SK-N-SH (cell line): ENCODE measurements at regions not wholly inside any gene's neighbourhood (a gene's known extent, or its start where the extent isn't known, plus 50 kb on each side); places are given as distances from the start of the nearest gene placed in this dataset.

Experiments used
- CTCF ChIA-PET: fragments of 300-600, 350-600 bp; formaldehyde crosslinking; extraction: SDS; loops from one replicate; lab custom pipeline; 2021; lab: Yijun Ruan, JAX
- POLR2A ChIA-PET: fragments of 350-600 bp; sonication (Branson Sonifier 250); formaldehyde crosslinking; extraction: SDS; loops from one replicate; lab custom pipeline; 2020; ENCODE audit warnings: antibody characterized with exemption, inconsistent platforms; lab: Yijun Ruan, JAX
- DNase-seq: peaks from one replicate; pipeline ENCODE4 v3.0.0; 2012
- H2AFZ ChIP-seq: fragments of 200-600 bp; sonication (generic); 2 replicates; pipeline ENCODE4 v1.8.1; 2016; ENCODE audit warnings: antibody characterized with exemption, mild to moderate bottlenecking, low read depth
- H3F3A ChIP-seq: fragments of 200-600 bp; sonication (generic); replicated peaks from 2 replicates; pipeline ENCODE3; 2016; ENCODE audit warnings: antibody characterized with exemption, mild to moderate bottlenecking; ENCODE audit not compliant: insufficient read depth
- H3K27ac ChIP-seq, 2 experiments: fragments of 200-500 bp in 1 of 2; fragments of 200-600 bp in 1 of 2; sonication (Bioruptor generic) in 1 of 2; sonication (generic), shearing (Covaris generic) in 1 of 2; 2 replicates each; pipeline versions ENCODE4 v1.5.1 to v1.6.1; 2014 to 2016; ENCODE audit warnings: low read depth in 2 of 2, inconsistent platforms in 1 of 2, low read length in 1 of 2, mild to moderate bottlenecking in 1 of 2, mixed read lengths in 1 of 2
- H3K27me3 ChIP-seq: fragments of 200-600 bp; sonication (generic), shearing (Covaris generic); 2 replicates; pipeline ENCODE4 v1.6.1; 2016; ENCODE audit warnings: mixed run types; ENCODE audit not compliant: insufficient read depth
- H3K36me3 ChIP-seq, 2 experiments: fragments of 200-500 bp in 1 of 2; fragments of 200-600 bp in 1 of 2; sonication (Bioruptor generic) in 1 of 2; sonication (generic) in 1 of 2; replicated peaks in 1 of 2; 2 replicates each; pipeline versions ENCODE3 to v1.5.1; 2014 to 2016; ENCODE audit warnings: low read length in 1 of 2, mild to moderate bottlenecking in 1 of 2; ENCODE audit not compliant: insufficient read depth in 2 of 2, control insufficient read depth in 1 of 2
- H3K4me1 ChIP-seq, 2 experiments: fragments of 200-500 bp in 1 of 2; fragments of 200-600 bp in 1 of 2; sonication (Bioruptor generic) in 1 of 2; sonication (generic), shearing (Covaris generic) in 1 of 2; 2 replicates each; pipeline versions ENCODE4 v1.5.1 to v1.6.1; 2014 to 2016; ENCODE audit warnings: low read depth in 1 of 2, low read length in 1 of 2, mixed run types in 1 of 2; ENCODE audit not compliant: insufficient read depth in 2 of 2, control insufficient read depth in 1 of 2
- H3K4me2 ChIP-seq: fragments of 200-600 bp; sonication (generic), shearing (Covaris generic); 2 replicates; pipeline ENCODE4 v1.6.1; 2017; ENCODE audit warnings: mixed run types
- H3K4me3 ChIP-seq, 2 experiments: fragments of 200-500 bp in 1 of 2; fragments of 200-600 bp in 1 of 2; sonication (Bioruptor generic) in 1 of 2; sonication (generic), shearing (Covaris generic) in 1 of 2; 2 replicates each; pipeline versions ENCODE4 v1.5.1 to v1.8.1; 2014 to 2016; ENCODE audit warnings: low read depth in 2 of 2, inconsistent platforms in 1 of 2, low read length in 1 of 2, mild to moderate bottlenecking in 1 of 2, mixed read lengths in 1 of 2, moderate library complexity in 1 of 2
- H3K79me2 ChIP-seq: fragments of 200-600 bp; sonication (generic); 2 replicates; pipeline ENCODE4 v1.8.1; 2017; ENCODE audit warnings: mild to moderate bottlenecking; ENCODE audit not compliant: insufficient read depth
- H3K9ac ChIP-seq: fragments of 200-600 bp; sonication (generic); 2 replicates; pipeline ENCODE4 v1.6.1; 2017; ENCODE audit warnings: mixed run types
- H3K9me2 ChIP-seq: fragments of 200-600 bp; sonication (generic); 2 replicates; pipeline ENCODE4 v1.6.1; 2017; ENCODE audit warnings: mixed run types
- H3K9me3 ChIP-seq: fragments of 200-600 bp; sonication (generic); 2 replicates; pipeline ENCODE4 v1.6.1; 2017; ENCODE audit warnings: mixed run types, mild to moderate bottlenecking, moderate library complexity
- H4K20me1 ChIP-seq: fragments of 200-600 bp; sonication (generic); 2 replicates; pipeline ENCODE4 v1.6.1; 2017; ENCODE audit warnings: mild to moderate bottlenecking, mixed run types; ENCODE audit not compliant: insufficient read depth
- EP300 ChIP-seq, 2 experiments: IDR thresholded peaks; 2 replicates each; pipeline versions ENCODE4 v1.4.0 to v1.6.1; 2012; ENCODE audit warnings: borderline replicate concordance in 1 of 2, low read depth in 1 of 2, low read length in 1 of 2
- EZH2phosphoT487 ChIP-seq: fragments of 200-600 bp; sonication (generic); IDR thresholded peaks from 2 replicates; pipeline ENCODE4 v1.6.1; 2017; ENCODE audit warnings: low read depth, mixed run types, mild to moderate bottlenecking, antibody characterized with exemption, moderate library complexity, borderline replicate concordance
- FOSL2 ChIP-seq: IDR thresholded peaks from 2 replicates; pipeline ENCODE4 v1.4.0; 2012; ENCODE audit warnings: low read depth, mild to moderate bottlenecking, moderate library complexity, borderline replicate concordance
- FOXJ3 ChIP-seq: sonication (generic); formaldehyde crosslinking; IDR thresholded peaks from 2 replicates; pipeline ENCODE4 v1.5.1; 2020; ENCODE audit warnings: mild to moderate bottlenecking, missing genetic modification reagents
- JUND ChIP-seq: IDR thresholded peaks from 2 replicates; pipeline ENCODE4 v1.4.0; 2012
- MEF2A ChIP-seq: IDR thresholded peaks from 2 replicates; pipeline ENCODE4 v1.4.0; 2012; ENCODE audit warnings: low read depth, borderline replicate concordance
- NFIC ChIP-seq: IDR thresholded peaks from 2 replicates; pipeline ENCODE4 v1.4.0; 2012; ENCODE audit warnings: borderline replicate concordance
- POLR2AphosphoS5 ChIP-seq: IDR thresholded peaks from 2 replicates; pipeline ENCODE4 v1.6.1; 2012; ENCODE audit warnings: low read depth, low read length
- RCOR1 ChIP-seq: fragments of 150-350 bp; IDR thresholded peaks from 2 replicates; pipeline ENCODE4 v1.6.1; 2017; ENCODE audit warnings: antibody characterized with exemption, low read length
- RFX5 ChIP-seq: IDR thresholded peaks from 2 replicates; pipeline ENCODE4 v1.6.1; 2012; ENCODE audit warnings: mild to moderate bottlenecking, improper control_type of control experiment, low read length
- TCF12 ChIP-seq: IDR thresholded peaks from 2 replicates; pipeline ENCODE4 v1.4.0; 2012
- WGBS: methylation state at CpG from one replicate; pipeline ENCODE4 v1.1.6; 2017; ENCODE audit warnings: low lambda C conversion rate; 5-methylcytosine and 5-hydroxymethylcytosine counted together
- TF ChIP-seq, protein P1 (sequence below): IDR thresholded peaks from 2 replicates; pipeline ENCODE4 v1.4.0; 2012; ENCODE audit warnings: low read depth, borderline replicate concordance
- TF ChIP-seq, protein P2 (sequence below): IDR thresholded peaks from 2 replicates; pipeline ENCODE4; 2012
- TF ChIP-seq, protein P3 (sequence below): IDR thresholded peaks from 2 replicates; pipeline ENCODE4 v1.6.1; 2012; ENCODE audit warnings: mild to moderate bottlenecking, low read depth, low read length, moderate library complexity
- TF ChIP-seq, protein P4 (sequence below): IDR thresholded peaks from 2 replicates; pipeline ENCODE4 v1.4.0; 2012; ENCODE audit warnings: low read depth

DNA sequence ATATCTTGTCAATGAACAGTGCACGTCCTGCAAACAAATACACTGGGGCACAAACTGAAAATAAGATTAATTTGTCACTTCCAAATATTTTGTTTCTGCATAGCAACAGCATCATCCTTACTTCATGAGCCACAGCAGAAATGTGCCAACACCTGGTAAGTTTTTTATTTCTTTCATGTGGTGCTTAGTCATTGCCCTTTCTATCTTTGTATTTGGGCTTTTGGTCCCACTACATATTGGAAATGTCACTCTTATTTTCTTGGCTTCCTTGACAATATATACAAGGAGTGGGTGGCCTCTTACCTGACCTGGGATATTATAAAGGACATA, 208.0 kb downstream of the RBM43 start:
- Histone ChIP-seq H3K9me3 (no peaks in the 10 kb centered on the region), H3K27me3 (no peaks in the 10 kb centered on the region), H2AFZ (no peak overlapping the region), H3K36me3 (no peaks in the 10 kb centered on the region), H3K4me2 (no peak overlapping the region), H3K27ac (peak overlapping the region in 1 of 2 experiments; percentile 43; a peak in 1 of 4 replicates), H3K4me1 (peaks cover 8 to 23% of the 10 kb centered on the region in 2 experiments; a peak in 3 of 4 replicates), H4K20me1 (no peaks in the 10 kb centered on the region), H3K9me2 (no peaks in the 10 kb centered on the region), H3F3A (peaks cover 22% of the 10 kb centered on the region), H3K4me3 (no peak overlapping the region), H3K9ac (no peak overlapping the region), H3K79me2 (no peaks in the 10 kb centered on the region)
- DNase-seq: no peak
- WGBS: 68% methylated on average over 1 of the region's 1 CpG
- ChIA-PET POLR2A (no interaction called here), CTCF (no interaction called here)
- TF ChIP-seq FOSL2: no peak

DNA sequence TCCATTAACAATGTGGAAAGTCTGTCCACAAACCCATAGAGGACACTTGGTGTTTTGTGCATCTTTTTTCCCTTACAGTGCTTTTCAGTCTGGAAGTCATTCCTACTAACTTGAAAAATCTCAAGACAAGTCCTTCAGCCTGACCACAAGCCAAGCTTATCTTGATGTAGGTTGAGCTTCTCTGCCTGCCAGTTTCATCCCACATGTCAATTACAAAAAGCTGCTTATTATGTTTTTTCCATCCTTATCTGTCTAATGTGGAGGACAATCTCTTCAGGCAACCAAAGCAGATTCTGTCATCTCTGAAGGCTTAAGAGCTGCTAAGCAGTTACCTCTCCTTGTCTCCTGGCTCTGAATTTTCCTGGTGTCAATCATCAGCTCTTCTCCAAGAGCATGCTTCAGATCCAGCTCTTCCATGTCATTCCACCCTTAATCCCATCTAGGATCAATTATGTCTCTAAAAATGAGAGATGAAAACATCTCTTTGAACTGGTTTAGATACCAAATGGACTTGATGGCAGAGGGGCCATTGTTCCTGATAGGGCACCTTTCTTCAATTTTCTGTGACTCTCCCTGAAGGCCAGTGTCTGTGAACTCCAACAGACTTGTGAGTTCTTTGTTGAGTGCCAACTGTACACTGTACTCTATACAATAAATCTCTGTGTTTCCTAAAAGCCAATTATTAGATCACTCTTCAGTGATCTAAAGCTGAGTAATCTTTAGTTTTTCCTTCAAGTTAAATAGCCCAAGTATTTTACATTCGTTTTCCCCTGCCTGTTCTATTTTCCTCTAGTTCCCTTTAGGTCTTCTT, 208.6 kb downstream of the RBM43 start:
- TF ChIP-seq FOXJ3 (CRISPR knock-in tag) (no peak), TCF12 (peak; percentile 63; the same call in 1 of the 2 replicates), EP300 (IDR thresholded peaks at IDR 0.05; ENCODE audit: borderline replicate concordance in 1 of 2, low read depth in 1 of 2, low read length in 1 of 2) (no peak; a peak in 1 of 4 replicates), NFIC (0 out of 2 replicates have a peak, but pooled peaks have one; percentile 11), MEF2A (no peak), RCOR1 (no peak), JUND (0 out of 2 replicates have a peak, but pooled peaks have one; percentile 13), RFX5 (no peak), POLR2AphosphoS5 (no peak), EZH2phosphoT487 (no peak)
- TF ChIP-seq, protein P1, sequence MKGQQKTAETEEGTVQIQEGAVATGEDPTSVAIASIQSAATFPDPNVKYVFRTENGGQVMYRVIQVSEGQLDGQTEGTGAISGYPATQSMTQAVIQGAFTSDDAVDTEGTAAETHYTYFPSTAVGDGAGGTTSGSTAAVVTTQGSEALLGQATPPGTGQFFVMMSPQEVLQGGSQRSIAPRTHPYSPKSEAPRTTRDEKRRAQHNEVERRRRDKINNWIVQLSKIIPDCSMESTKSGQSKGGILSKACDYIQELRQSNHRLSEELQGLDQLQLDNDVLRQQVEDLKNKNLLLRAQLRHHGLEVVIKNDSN: no peak
- TF ChIP-seq, protein P2, sequence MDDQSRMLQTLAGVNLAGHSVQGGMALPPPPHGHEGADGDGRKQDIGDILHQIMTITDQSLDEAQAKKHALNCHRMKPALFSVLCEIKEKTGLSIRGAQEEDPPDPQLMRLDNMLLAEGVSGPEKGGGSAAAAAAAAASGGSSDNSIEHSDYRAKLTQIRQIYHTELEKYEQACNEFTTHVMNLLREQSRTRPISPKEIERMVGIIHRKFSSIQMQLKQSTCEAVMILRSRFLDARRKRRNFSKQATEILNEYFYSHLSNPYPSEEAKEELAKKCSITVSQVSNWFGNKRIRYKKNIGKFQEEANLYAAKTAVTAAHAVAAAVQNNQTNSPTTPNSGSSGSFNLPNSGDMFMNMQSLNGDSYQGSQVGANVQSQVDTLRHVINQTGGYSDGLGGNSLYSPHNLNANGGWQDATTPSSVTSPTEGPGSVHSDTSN: peak; percentile 76
- TF ChIP-seq, protein P3, sequence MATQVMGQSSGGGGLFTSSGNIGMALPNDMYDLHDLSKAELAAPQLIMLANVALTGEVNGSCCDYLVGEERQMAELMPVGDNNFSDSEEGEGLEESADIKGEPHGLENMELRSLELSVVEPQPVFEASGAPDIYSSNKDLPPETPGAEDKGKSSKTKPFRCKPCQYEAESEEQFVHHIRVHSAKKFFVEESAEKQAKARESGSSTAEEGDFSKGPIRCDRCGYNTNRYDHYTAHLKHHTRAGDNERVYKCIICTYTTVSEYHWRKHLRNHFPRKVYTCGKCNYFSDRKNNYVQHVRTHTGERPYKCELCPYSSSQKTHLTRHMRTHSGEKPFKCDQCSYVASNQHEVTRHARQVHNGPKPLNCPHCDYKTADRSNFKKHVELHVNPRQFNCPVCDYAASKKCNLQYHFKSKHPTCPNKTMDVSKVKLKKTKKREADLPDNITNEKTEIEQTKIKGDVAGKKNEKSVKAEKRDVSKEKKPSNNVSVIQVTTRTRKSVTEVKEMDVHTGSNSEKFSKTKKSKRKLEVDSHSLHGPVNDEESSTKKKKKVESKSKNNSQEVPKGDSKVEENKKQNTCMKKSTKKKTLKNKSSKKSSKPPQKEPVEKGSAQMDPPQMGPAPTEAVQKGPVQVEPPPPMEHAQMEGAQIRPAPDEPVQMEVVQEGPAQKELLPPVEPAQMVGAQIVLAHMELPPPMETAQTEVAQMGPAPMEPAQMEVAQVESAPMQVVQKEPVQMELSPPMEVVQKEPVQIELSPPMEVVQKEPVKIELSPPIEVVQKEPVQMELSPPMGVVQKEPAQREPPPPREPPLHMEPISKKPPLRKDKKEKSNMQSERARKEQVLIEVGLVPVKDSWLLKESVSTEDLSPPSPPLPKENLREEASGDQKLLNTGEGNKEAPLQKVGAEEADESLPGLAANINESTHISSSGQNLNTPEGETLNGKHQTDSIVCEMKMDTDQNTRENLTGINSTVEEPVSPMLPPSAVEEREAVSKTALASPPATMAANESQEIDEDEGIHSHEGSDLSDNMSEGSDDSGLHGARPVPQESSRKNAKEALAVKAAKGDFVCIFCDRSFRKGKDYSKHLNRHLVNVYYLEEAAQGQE: no peak
- TF ChIP-seq, protein P4, sequence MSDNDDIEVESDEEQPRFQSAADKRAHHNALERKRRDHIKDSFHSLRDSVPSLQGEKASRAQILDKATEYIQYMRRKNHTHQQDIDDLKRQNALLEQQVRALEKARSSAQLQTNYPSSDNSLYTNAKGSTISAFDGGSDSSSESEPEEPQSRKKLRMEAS: no peak
- H2AFZ ChIP-seq: no peak overlapping the region
- H4K20me1 ChIP-seq: no peaks in the 10 kb centered on the region
- no peaks in the 10 kb centered on the region for H3K9me2 ChIP-seq
- H3K4me3 ChIP-seq: 0 out of 4 replicates have a peak overlapping the region, but pooled peaks of 1 of the 2 experiments have one; percentile 5
- H3K36me3 ChIP-seq: no peaks in the 10 kb centered on the region
- POLR2A ChIA-PET: no interaction called here
- no peak for DNase-seq
- H3K27ac ChIP-seq: peak overlapping the region in 1 of 2 experiments; percentile 43; a peak in 1 of 4 replicates
- CTCF ChIA-PET: interaction anchor here (1.6 to 2.4 kb wide), 4 partner anchors 10 to 109 kb away, joined by 3 to 6 read pairs (median 5); no protein-coding TSS in a partner anchor
- H3K27me3 ChIP-seq: no peaks in the 10 kb centered on the region
- H3F3A ChIP-seq: peaks cover 22% of the 10 kb centered on the region
- no peak overlapping the region for H3K9ac ChIP-seq
- no peaks in the 10 kb centered on the region for H3K9me3 ChIP-seq
- H3K4me2 ChIP-seq: 0 out of 2 replicates have a peak overlapping the region, but pooled peaks have one; percentile 7
- H3K79me2 ChIP-seq: no peaks in the 10 kb centered on the region
- peaks cover 8 to 23% of the 10 kb centered on the region in 2 experiments; a peak in 3 of 4 replicates for H3K4me1 ChIP-seq
- 33% methylated on average over 1 of the region's 1 CpG for WGBS
